ENCODE measurements at regions not wholly inside any gene's neighbourhood (a gene's known extent, or its start where the extent isn't known, plus 50 kb on each side); places are given as distances from the start of the nearest gene placed in this dataset.
"Not testable (repeated sequence)": the region's sequence is repeated elsewhere in the genome, so short reads cannot be mapped to it uniquely, and the experiment has no call there.

- TF ChIP-seq SMC3 (conservative IDR thresholded peaks at IDR 0.05; ENCODE audit: poor library complexity) = no peak
- TF ChIP-seq EZH2 (IDR thresholded peaks at IDR 0.05; ENCODE audit: borderline replicate concordance, insufficient read depth, low read length, poor library complexity, severe bottlenecking) = no peak
- TF ChIP-seq MXI1 (conservative IDR thresholded peaks at IDR 0.05; ENCODE audit: poor library complexity, severe bottlenecking) = no peak
- no peak for TF ChIP-seq RAD21 (conservative IDR thresholded peaks at IDR 0.05)
- TF ChIP-seq, protein P1, sequence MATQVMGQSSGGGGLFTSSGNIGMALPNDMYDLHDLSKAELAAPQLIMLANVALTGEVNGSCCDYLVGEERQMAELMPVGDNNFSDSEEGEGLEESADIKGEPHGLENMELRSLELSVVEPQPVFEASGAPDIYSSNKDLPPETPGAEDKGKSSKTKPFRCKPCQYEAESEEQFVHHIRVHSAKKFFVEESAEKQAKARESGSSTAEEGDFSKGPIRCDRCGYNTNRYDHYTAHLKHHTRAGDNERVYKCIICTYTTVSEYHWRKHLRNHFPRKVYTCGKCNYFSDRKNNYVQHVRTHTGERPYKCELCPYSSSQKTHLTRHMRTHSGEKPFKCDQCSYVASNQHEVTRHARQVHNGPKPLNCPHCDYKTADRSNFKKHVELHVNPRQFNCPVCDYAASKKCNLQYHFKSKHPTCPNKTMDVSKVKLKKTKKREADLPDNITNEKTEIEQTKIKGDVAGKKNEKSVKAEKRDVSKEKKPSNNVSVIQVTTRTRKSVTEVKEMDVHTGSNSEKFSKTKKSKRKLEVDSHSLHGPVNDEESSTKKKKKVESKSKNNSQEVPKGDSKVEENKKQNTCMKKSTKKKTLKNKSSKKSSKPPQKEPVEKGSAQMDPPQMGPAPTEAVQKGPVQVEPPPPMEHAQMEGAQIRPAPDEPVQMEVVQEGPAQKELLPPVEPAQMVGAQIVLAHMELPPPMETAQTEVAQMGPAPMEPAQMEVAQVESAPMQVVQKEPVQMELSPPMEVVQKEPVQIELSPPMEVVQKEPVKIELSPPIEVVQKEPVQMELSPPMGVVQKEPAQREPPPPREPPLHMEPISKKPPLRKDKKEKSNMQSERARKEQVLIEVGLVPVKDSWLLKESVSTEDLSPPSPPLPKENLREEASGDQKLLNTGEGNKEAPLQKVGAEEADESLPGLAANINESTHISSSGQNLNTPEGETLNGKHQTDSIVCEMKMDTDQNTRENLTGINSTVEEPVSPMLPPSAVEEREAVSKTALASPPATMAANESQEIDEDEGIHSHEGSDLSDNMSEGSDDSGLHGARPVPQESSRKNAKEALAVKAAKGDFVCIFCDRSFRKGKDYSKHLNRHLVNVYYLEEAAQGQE (IDR thresholded peaks at IDR 0.05; ENCODE audit: borderline replicate concordance) = no peak
- no peak for TF ChIP-seq POLR2AphosphoS5 (IDR thresholded peaks at IDR 0.05)
- no peak for TF ChIP-seq TAF1 (IDR thresholded peaks at IDR 0.05; ENCODE audit: low read depth)
- no peak overlapping the region for H2AFZ ChIP-seq (ENCODE audit: low read depth, low read length)
- H3K4me2 ChIP-seq (ENCODE audit: low read length) = no peak overlapping the region
- no peaks in the 10 kb centered on the region for H4K20me1 ChIP-seq (ENCODE audit: insufficient read depth)
- no peak overlapping the region for H3K4me3 ChIP-seq (ENCODE audit: low read length)
- H3K36me3 ChIP-seq (ENCODE audit: insufficient read depth, low read length) = no peaks in the 10 kb centered on the region
- no peak overlapping the region for H3K9ac ChIP-seq (ENCODE audit: low read length)
- H3K9me3 ChIP-seq (ENCODE audit: low read length) = no peaks in the 10 kb centered on the region
- no peaks in the 10 kb centered on the region for H3K9me2 ChIP-seq (ENCODE audit: insufficient read depth, low read length)
- H3K27ac ChIP-seq (ENCODE audit: low read length) = no peak overlapping the region
- H3K79me2 ChIP-seq (replicated peaks; ENCODE audit: insufficient read depth, low read length) = no peaks in the 10 kb centered on the region
- no peaks in the 10 kb centered on the region for H3F3A ChIP-seq (ENCODE audit: insufficient read depth, low read length, poor library complexity, severe bottlenecking)
- no peaks in the 10 kb centered on the region for H3K27me3 ChIP-seq (ENCODE audit: insufficient read depth, low read depth, low read length)
These were observed 197.4 kb upstream of the PRSS16 start for GRCh38 chr6:27049863-27050781.

DNA sequence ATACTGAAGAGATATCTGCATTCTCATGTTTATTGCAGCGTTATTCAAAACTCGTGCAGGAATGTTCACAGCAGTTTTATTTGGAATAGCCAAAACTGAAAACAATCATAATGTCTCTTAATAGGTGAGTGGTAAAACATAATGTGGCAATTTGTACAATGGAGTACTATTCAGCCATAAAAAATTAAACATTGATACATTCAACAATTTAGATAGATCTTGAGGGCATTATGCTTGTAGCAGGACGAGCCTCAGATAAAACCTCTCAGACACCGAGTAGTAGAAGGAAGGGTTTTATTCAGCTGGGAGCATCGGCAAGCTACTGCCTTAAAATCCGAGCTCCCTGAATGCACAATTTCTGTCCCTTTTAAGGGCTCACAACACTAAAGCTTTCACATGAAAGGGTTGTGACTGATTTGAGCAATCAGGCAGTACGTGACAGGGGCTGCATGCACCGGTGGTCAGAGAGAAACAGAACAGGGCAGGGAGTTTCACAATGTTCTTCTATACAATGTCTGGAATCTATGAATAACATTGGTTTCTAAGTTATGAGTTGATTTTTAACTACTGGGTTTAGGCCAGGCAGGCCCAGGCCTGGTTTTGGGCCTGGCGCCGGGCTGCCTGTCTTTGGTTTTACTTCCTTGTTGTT lies 195.3 kb upstream of the PRSS16 start:
- not testable (repeated sequence) for H3K4me2 ChIP-seq (ENCODE audit: low read length); H2AFZ ChIP-seq (ENCODE audit: low read depth, low read length); H3K36me3 ChIP-seq (ENCODE audit: insufficient read depth, low read length); H3F3A ChIP-seq (ENCODE audit: insufficient read depth, low read length, poor library complexity, severe bottlenecking); H4K20me1 ChIP-seq (ENCODE audit: insufficient read depth); H3K27ac ChIP-seq (ENCODE audit: low read length); H3K4me3 ChIP-seq (ENCODE audit: low read length); H3K9me2 ChIP-seq (ENCODE audit: insufficient read depth, low read length); H3K9ac ChIP-seq (ENCODE audit: low read length); H3K79me2 ChIP-seq (replicated peaks; ENCODE audit: insufficient read depth, low read length); H3K9me3 ChIP-seq (ENCODE audit: low read length); H3K27me3 ChIP-seq (ENCODE audit: insufficient read depth, low read depth, low read length)

- Histone ChIP-seq H2AFZ (ENCODE audit: low read depth, low read length) (no peak overlapping the region), H3K27me3 (ENCODE audit: insufficient read depth, low read depth, low read length) (no peaks in the 10 kb centered on the region), H3F3A (ENCODE audit: insufficient read depth, low read length, poor library complexity, severe bottlenecking) (no peaks in the 10 kb centered on the region), H3K9me3 (ENCODE audit: low read length) (no peaks in the 10 kb centered on the region), H3K27ac (ENCODE audit: low read length) (no peak overlapping the region), H3K79me2 (replicated peaks; ENCODE audit: insufficient read depth, low read length) (no peaks in the 10 kb centered on the region), H3K4me3 (ENCODE audit: low read length) (no peak overlapping the region), H3K9ac (ENCODE audit: low read length) (no peak overlapping the region), H4K20me1 (ENCODE audit: insufficient read depth) (no peaks in the 10 kb centered on the region), H3K4me2 (ENCODE audit: low read length) (no peak overlapping the region), H3K36me3 (ENCODE audit: insufficient read depth, low read length) (no peaks in the 10 kb centered on the region), H3K9me2 (ENCODE audit: insufficient read depth, low read length) (no peaks in the 10 kb centered on the region)
- TF ChIP-seq RAD21 (conservative IDR thresholded peaks at IDR 0.05) = no peak
- no peak for TF ChIP-seq TAF1 (IDR thresholded peaks at IDR 0.05; ENCODE audit: low read depth)
- TF ChIP-seq SMC3 (conservative IDR thresholded peaks at IDR 0.05; ENCODE audit: poor library complexity) = no peak
- TF ChIP-seq, protein P1 (IDR thresholded peaks at IDR 0.05; ENCODE audit: borderline replicate concordance) = no peak
- TF ChIP-seq CTCF (IDR thresholded peaks at IDR 0.05; ENCODE audit: poor library complexity, severe bottlenecking) = no peak
- no peak for TF ChIP-seq MXI1 (conservative IDR thresholded peaks at IDR 0.05; ENCODE audit: poor library complexity, severe bottlenecking)
- no peak for TF ChIP-seq POLR2AphosphoS5 (IDR thresholded peaks at IDR 0.05)
- no peak for TF ChIP-seq EP300 (conservative IDR thresholded peaks at IDR 0.05; ENCODE audit: poor library complexity, severe bottlenecking)
- TF ChIP-seq EZH2 (IDR thresholded peaks at IDR 0.05; ENCODE audit: borderline replicate concordance, insufficient read depth, low read length, poor library complexity, severe bottlenecking) = no peak
These were observed 194.8 kb upstream of the PRSS16 start for GRCh38 chr6:27052731-27053082.
